HG03571 (cell line): ENCODE measurements at regions not wholly inside any gene's neighbourhood (a gene's known extent, or its start where the extent isn't known, plus 50 kb on each side); places are given as distances from the start of the nearest gene placed in this dataset.

ENCODE experiments used
- ATAC-seq: cut with Tn5 transposase; IDR thresholded peaks from one replicate; pipeline ENCODE4 v1.9.1; 2021; ENCODE audit not compliant: unreplicated experiment

DNA sequence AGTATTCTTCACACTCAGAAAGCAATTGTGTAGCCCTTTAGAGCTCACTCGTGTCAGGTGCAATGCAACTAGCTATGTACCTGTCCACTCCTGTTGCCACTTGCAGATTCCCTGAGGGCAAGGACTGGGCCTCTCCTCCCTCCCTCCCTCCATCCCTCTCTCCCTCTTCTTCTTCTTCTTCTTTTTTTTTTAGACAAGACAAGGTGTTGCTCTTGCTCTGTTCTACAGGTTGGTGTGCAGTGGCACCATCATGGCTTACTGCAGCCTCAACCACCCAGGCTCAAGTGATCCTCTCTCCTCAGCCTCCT lies 119.7 kb downstream of the ACKR3 start:
- ATAC-seq, result no peak

DNA sequence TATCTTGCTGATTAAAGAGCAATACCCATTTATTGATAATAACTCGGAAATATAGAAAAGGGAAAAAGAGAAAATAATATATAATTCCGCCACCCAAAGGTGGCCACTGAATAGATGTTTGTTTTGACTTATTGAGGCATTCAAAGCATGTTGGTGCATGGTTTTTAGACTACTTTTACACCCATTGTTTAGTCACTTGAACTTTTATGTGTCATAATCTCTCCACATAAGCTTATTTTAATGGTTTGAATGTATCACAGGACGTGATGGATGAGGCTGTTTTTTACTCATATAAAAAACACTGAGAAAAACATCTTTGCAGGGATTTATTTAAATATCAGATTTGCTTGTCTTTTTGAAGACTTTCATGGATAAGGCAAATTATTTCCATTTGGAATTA lies 120.4 kb downstream of the ACKR3 start:
- ATAC-seq, result no peak

- ATAC-seq, result no peak
These were observed 121.1 kb downstream of the ACKR3 start for GRCh38 chr2:236690726-236691125.

DNA sequence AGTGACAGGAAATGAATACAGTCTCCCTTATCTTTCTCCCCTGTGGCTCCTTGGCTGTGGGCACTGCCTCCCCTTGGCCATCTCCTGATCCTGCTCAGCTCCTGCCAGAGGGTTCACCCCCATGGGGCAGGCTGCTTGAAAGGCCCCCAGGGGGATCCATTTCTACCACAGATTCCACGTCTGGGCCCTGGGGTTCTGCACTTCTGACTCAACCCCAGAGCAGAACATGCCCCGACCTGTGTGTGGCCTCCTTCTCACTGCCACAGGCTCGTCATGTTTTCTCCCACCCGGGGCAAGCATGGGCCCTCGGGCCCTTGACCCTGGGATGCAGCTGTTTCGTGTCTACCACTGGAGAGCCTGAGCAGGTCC lies 122.2 kb downstream of the ACKR3 start:
- ATAC-seq, result no peak

DNA sequence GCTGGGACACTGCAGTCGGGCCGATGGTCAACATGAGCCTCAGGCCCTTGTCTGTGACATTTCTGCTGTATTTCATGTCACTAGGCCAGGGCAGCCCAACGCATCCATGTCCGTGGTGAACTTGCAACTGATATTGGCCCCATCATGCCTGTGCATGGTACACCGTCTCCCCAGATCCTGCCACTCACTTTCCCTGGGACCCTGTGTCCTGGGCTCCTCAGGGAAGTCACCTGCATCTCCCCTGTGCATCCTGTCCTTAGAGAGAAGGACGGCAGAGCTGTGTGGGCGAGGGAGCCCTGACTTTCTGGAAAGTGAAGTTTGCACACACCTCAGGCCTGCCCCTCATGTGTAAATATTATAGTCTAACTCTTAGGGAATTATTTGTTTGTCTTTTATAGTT lies 123.3 kb downstream of the ACKR3 start:
- no peak for ATAC-seq

DNA sequence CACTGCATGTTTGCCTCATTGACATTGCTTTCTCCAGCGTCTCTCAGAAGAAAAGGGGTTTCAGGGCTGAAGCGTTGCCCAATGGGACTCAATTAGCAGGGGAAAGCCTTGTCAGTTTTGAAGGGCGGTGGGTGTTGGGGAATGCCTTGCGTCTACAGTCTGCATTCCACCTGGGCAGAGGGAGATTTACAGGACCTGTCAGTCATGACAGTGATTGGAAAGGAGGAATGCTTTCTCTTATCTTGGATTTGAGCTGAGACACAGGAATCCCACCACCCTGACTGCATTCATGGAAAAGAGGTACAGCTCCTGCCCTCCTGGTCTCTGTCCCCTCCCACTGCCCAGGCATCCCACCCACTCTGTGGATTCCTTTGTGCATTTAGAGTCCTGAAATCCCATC lies 123.9 kb downstream of the ACKR3 start:
- no peak for ATAC-seq

GRCh38 chr2:236694146-236694888 lies 124.7 kb downstream of the ACKR3 start:
- no peak for ATAC-seq

GRCh38 chr2:236696834-236697233 lies 127.2 kb downstream of the ACKR3 start:
- no peak for ATAC-seq

DNA sequence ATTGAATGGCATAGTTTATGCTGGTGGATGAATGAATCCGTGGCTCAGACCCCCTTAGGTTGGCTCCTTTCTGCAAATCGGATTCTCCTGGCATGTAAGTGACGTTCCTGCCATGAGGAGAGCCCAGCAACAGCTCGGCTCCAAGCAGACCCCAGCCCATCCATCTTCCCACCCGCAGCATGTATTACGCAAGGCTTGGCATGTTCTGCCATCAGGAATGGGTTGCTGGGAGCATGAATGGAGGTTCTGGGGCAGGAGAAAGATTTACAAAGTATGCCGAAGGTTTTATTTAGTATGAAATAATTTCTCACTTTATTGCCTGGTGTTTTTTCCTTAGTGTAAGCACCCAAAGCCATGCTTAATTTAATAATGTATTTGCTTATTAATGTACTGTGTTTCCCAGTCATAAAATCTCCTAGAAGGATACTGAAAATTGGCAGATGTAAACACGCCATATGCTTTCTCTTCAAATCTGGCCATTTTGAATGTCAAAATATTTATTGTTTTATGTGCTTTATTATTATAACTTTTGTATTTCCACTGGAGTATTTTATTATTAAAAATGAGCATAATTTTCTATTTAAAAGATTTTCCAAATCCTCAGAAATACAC lies 128.5 kb downstream of the ACKR3 start:
- ATAC-seq, result no peak

GRCh38 chr2:236700703-236701102 lies 131.1 kb downstream of the ACKR3 start:
- ATAC-seq, result no peak

DNA sequence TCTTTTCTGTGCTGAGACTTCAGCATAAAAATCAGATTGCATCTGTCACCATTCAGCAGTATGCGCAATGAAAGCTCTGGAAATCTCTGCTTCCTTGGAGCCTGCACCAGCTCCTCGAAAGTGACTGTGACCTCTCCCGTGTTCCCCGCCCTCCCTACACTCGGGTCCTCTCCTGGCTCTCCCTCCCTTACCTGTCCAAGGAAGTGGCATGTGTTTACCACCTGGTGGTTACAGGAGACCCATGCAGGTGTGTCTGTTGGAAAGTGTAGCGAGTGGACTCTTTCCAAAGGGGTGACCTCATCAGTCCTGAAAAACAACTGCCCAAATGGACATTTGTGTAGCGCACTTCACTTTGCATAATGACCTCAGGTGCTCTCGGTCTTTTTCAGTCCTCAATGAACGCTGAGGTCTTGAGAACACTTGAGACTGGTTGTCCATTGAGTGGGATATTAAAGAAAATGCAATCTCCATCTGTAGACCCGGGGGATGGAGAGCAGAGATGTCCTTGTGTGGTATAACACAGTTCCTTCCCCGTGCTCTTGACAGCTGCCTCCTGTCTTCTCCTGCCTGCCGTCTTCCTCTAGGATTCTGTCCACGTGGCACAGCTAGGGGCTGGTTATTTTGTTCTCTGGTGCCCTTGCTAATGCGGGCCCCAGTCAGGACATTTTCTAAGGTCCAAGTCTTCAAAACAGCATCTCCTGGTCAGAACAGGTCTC lies 133.2 kb downstream of the ACKR3 start:
- no peak for ATAC-seq

- ATAC-seq, result no peak
These were observed 133.7 kb downstream of the ACKR3 start for GRCh38 chr2:236703373-236703709.

DNA sequence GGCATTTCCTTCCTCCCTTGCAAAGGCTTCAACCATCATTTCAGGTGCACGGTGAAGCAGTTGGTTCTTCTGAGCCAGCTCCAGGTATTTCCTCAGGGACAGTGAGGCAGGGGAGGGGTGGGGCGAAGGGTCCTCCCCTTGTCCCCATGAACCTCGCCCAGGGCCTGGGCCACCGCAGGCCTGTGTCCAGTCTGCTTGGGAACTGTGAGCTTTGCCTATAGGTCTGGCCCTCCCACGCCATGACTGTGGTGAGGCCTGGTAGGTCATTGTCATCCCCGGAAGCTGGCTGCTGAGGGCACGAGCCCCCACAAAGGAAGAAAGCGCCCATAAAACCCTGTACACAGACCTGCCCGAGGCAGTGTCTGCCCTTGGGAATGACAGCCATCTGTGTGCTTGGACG lies 134.3 kb downstream of the ACKR3 start:
- ATAC-seq, result no peak

DNA sequence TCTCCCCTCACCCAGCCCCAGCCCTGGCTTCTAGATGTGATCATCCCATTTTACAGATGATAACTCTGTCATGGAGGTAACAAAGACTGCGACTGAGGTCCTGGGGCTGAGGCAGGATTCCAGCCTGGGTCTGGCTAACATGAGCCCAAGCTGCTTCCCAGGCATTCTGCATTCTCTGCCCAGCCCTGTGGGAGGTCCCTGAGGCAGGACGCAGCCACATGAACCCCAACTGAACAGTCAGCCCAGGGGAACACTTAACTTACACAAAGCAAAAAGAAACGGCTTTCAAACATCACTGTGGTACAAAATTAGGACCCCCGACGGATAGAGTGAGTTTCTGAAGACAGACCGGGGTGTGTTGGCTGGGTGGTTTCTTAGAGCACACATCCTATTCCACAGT lies 135.3 kb downstream of the ACKR3 start:
- no peak for ATAC-seq

DNA sequence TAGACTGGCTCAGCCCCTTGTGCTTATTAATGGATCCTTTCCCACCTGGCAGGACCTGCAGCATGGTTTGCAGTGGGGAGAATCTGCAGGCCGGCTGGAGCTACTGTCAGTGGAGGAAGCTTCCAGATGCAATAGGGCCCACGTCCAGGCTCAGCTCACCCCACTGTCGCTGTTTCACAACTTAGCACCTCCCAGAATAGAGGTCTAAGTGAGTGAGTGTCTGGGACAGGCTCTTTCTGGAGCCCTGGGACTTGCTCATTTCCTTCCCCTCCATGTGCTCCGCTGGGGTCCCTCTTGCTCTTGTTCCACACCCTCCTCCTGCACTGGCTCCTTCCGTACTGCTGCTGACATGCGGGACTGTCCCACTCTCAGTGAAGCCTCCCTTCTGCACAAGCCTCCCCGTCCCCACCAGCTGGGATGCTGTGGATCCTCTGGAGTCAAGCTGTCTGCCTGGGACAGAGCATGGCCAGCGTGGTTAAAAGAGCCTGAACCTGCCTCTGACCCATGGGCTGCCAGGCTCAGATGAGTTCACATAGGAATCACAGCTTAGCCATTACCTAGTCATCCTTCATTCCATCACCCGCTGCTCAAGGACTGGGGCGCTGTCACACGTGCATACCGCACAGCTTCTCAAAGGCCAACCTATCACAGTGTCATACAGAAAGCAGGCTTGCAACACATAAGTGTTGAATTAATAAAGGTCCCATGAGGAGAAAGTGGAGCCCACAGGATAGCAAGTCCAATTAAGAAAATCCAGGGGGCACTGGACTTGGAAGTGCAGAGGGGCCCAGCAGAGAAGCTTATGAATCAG lies 135.9 kb downstream of the ACKR3 start:
- ATAC-seq, result no peak

- no peak for ATAC-seq
These were observed 136.7 kb downstream of the ACKR3 start for GRCh38 chr2:236706288-236706687.

GRCh38 chr2:236706803-236707202 lies 137.2 kb downstream of the ACKR3 start:
- no peak for ATAC-seq

DNA sequence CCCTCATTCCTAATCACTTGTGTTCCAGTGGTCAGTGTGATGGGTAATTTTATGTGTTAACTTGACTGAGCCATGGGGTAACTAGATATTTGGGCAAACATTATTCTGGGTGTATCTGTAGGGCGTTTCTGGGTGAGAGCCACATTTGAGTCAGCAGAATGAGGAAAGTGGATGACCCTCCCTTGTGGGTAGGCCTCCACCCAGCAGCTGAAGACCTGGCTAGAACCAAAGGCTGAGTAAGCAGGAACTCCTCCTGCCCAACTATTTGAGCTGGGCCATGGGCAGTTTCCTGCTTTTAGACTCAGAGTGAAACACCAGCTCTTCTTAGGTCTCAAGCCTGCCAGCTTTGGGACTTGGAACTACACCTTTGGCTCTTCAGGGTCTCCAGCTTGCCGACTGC lies 141.8 kb downstream of the ACKR3 start:
- no peak for ATAC-seq

GRCh38 chr2:236712304-236712703 lies 142.7 kb downstream of the ACKR3 start:
- no peak for ATAC-seq

DNA sequence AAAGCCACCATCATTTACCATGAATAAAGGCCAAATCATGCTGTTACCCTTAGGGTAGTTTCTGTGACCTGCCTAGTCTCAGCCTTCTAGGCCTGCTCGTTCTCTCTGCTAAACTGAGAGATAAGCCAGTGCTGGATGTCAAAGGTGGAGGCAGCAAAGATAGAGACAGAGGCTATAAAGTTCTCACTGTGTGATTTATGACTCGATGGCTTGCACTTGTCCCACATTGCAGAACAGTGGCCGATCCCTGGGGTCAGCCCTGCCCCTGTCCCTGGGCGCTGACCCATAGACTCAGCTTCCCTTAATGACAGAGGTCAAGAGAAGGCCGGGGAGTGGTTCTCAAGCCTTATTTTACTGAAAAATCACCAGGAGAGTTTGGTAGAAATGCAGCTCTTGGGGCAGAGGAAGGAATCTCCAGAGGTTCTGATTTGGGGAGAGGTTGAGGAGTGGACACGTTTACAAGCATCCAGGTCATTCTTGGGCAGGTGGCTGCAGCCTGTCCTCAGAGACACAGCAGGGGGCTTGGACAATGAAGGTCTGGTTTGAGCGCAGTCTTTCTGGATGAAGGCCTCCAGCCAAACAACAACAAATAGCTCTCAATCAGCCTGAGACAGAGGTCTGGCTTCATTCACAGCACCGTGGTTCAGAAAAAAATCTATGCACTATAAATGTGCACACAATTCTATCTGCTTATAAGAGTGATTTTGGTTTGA lies 143.5 kb downstream of the ACKR3 start:
- no peak for ATAC-seq

DNA sequence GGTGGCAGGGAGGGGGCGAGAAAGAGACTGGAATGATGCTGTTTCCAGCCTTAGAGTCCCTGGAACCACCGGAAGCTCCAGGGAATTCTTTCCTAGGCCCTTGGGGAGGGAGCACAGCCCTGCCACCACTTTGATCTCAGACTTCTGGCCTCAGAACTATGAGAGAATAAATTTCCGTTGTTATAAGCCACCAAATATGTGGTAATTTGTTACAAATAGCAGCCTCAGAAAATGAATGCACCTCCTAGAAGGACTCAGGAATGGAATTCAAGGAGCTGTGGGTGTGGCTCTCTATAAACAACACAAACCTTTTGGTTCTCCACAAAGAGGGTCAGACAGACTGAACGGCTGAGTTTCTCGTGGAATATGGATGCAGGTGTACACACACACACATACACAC lies 144.5 kb downstream of the ACKR3 start:
- ATAC-seq, result no peak
